Hepatocyte (in vitro differentiated cells): ENCODE measurements at regions not wholly inside any gene's neighbourhood (a gene's known extent, or its start where the extent isn't known, plus 50 kb on each side); places are given as distances from the start of the nearest gene placed in this dataset.

Source experiments
- DNase-seq: peaks from one replicate; pipeline ENCODE4 v3.0.0-alpha.2; 2016; ENCODE audit warnings: low spot score
- H2AFZ ChIP-seq: fragments of 200-600 bp; sonication (generic); 2 replicates; pipeline ENCODE4 v1.6.0; 2016; ENCODE audit warnings: antibody characterized with exemption, mild to moderate bottlenecking
- H3K27ac ChIP-seq: fragments of 200-600 bp; sonication (generic); 2 replicates; pipeline ENCODE4 v1.5.1; 2016; ENCODE audit warnings: mild to moderate bottlenecking
- H3K27me3 ChIP-seq: fragments of 200-600 bp; sonication (generic); 2 replicates; pipeline ENCODE4 v1.6.1; 2016
- H3K36me3 ChIP-seq: fragments of 200-600 bp; sonication (generic); replicated peaks from 2 replicates; pipeline ENCODE4 v1.5.1; 2016; ENCODE audit warnings: low read depth; ENCODE audit not compliant: insufficient read depth
- H3K4me1 ChIP-seq: fragments of 200-600 bp; sonication (generic); 2 replicates; pipeline ENCODE4 v1.5.1; 2016; ENCODE audit warnings: mild to moderate bottlenecking, moderate library complexity; ENCODE audit not compliant: insufficient read depth
- H3K4me2 ChIP-seq: fragments of 200-600 bp; sonication (generic); 2 replicates; pipeline ENCODE4 v1.6.0; 2016
- H3K4me3 ChIP-seq: fragments of 200-600 bp; sonication (generic); 2 replicates; pipeline ENCODE4 v1.5.1; 2016; ENCODE audit warnings: mild to moderate bottlenecking
- H3K79me2 ChIP-seq: fragments of 200-600 bp; sonication (generic); 2 replicates; pipeline ENCODE4 v1.6.0; 2017; ENCODE audit warnings: mild to moderate bottlenecking
- H3K9me2 ChIP-seq: fragments of 200-600 bp; sonication (generic); replicated peaks from 2 replicates; pipeline ENCODE4 v1.6.0; 2017; ENCODE audit warnings: mild to moderate bottlenecking; ENCODE audit not compliant: insufficient read depth
- H3K9me3 ChIP-seq: fragments of 200-600 bp; sonication (generic); 2 replicates; pipeline ENCODE4 v1.5.1; 2016; ENCODE audit warnings: low read depth, mild to moderate bottlenecking
- H4K20me1 ChIP-seq: fragments of 200-600 bp; sonication (generic); 2 replicates; pipeline ENCODE4 v1.6.0; 2016; ENCODE audit warnings: mild to moderate bottlenecking; ENCODE audit not compliant: insufficient read depth, poor library complexity, severe bottlenecking
- EZH2 ChIP-seq: fragments of 200-600 bp; sonication (generic); IDR thresholded peaks from 2 replicates; pipeline ENCODE4 v1.6.1; 2016; ENCODE audit warnings: antibody characterized with exemption, mild to moderate bottlenecking, borderline replicate concordance
- EZH2phosphoT487 ChIP-seq: fragments of 200-600 bp; sonication (generic); IDR thresholded peaks from one replicate; pipeline ENCODE4 v1.6.1; 2018; ENCODE audit warnings: antibody characterized with exemption, mild to moderate bottlenecking, low read depth, moderate library complexity; ENCODE audit not compliant: unreplicated experiment, severe bottlenecking
- WGBS: methylation state at CpG from one replicate; pipeline ENCODE4 v1.1.6; 2016; ENCODE audit warnings: low lambda C conversion rate; ENCODE audit errors: missing lambda C conversion rate; 5-methylcytosine and 5-hydroxymethylcytosine counted together
- TF ChIP-seq, protein P1 (sequence below): fragments of 200-600 bp; sonication (generic); IDR thresholded peaks from 2 replicates; pipeline ENCODE4 v1.5.1; 2016; ENCODE audit warnings: antibody characterized with exemption, mild to moderate bottlenecking; ENCODE audit not compliant: poor library complexity

DNA sequence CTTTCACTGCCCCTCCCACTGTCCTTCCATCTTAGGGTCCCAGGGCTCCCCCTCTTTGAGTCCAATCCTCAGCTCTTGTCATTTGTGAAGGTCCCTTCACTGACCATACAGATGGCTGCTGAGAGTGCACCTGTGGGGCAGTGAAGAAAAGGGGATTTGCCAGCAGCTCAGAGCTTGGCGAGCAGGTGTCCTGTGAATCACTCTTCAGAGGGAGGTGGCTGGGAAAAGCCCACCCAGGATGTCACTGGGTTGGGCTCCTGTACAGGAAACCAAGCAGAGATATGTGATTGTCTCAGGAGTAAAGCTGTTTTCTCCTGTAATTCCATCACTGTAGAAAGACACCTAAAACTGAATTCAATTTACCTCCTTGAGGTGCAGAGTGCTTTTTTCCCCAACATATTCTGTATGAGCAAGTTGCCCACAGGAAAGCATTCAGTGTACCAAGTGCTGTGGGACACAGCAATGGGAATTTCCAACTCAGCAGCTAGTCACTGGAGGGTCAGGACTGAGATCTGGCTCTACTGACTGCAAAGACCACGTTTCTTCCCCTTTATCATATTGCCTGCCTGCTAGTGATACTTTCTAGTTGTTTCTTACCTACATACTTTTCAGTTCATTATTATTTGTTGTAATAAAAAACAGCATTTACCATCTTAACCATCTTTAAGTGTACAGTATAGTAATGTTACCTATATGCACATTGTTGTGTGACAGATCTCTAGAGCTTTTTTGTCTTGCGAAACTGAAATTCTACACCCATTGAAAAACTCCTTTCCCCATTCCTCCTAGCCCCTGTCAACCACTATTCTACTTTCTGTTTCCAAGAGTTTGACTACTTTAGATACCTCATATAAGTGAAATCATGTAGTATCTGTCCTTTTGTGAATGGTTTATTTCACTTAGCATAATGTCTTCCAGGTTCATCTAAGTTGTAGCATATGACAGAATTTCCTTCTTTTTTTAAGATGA, 239.1 kb downstream of the TSN start:
- H4K20me1 ChIP-seq: no peaks in the 10 kb centered on the region
- WGBS: 81% methylated on average over 3 of the region's 3 CpGs
- H3K4me1 ChIP-seq: peaks cover 4% of the 10 kb centered on the region
- DNase-seq: no peak
- H2AFZ ChIP-seq: no peak overlapping the region
- no peaks in the 10 kb centered on the region for H3K9me2 ChIP-seq
- no peaks in the 10 kb centered on the region for H3K36me3 ChIP-seq
- H3K79me2 ChIP-seq: no peaks in the 10 kb centered on the region
- no peaks in the 10 kb centered on the region for H3K9me3 ChIP-seq
- H3K27me3 ChIP-seq: no peaks in the 10 kb centered on the region
- H3K4me2 ChIP-seq: no peak overlapping the region
- TF ChIP-seq EZH2phosphoT487 (no peak), EZH2 (no peak)
- TF ChIP-seq, protein P1, sequence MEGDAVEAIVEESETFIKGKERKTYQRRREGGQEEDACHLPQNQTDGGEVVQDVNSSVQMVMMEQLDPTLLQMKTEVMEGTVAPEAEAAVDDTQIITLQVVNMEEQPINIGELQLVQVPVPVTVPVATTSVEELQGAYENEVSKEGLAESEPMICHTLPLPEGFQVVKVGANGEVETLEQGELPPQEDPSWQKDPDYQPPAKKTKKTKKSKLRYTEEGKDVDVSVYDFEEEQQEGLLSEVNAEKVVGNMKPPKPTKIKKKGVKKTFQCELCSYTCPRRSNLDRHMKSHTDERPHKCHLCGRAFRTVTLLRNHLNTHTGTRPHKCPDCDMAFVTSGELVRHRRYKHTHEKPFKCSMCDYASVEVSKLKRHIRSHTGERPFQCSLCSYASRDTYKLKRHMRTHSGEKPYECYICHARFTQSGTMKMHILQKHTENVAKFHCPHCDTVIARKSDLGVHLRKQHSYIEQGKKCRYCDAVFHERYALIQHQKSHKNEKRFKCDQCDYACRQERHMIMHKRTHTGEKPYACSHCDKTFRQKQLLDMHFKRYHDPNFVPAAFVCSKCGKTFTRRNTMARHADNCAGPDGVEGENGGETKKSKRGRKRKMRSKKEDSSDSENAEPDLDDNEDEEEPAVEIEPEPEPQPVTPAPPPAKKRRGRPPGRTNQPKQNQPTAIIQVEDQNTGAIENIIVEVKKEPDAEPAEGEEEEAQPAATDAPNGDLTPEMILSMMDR: no peak
- H3K27ac ChIP-seq: no peak overlapping the region
- no peak overlapping the region for H3K4me3 ChIP-seq

GRCh38 chr2:121998751-121999150, 243.3 kb downstream of the TSN start:
- Histone ChIP-seq H4K20me1 (no peaks in the 10 kb centered on the region), H3K79me2 (no peaks in the 10 kb centered on the region), H3K27me3 (no peaks in the 10 kb centered on the region), H2AFZ (no peak overlapping the region), H3K4me3 (no peak overlapping the region), H3K27ac (no peak overlapping the region), H3K36me3 (no peaks in the 10 kb centered on the region), H3K4me2 (no peak overlapping the region), H3K4me1 (peaks cover 4% of the 10 kb centered on the region), H3K9me2 (no peaks in the 10 kb centered on the region), H3K9me3 (no peaks in the 10 kb centered on the region)
- DNase-seq: no peak
- WGBS: 84% methylated on average over 4 of the region's 4 CpGs
- TF ChIP-seq EZH2phosphoT487 (no peak), EZH2 (no peak)
- TF ChIP-seq, protein P1: no peak

- Histone ChIP-seq H3K27me3 (no peaks in the 10 kb centered on the region), H3K4me1 (peaks cover 4% of the 10 kb centered on the region), H3K36me3 (no peaks in the 10 kb centered on the region), H3K27ac (no peak overlapping the region), H2AFZ (no peak overlapping the region), H3K9me2 (no peaks in the 10 kb centered on the region), H4K20me1 (no peaks in the 10 kb centered on the region), H3K79me2 (no peaks in the 10 kb centered on the region), H3K4me2 (no peak overlapping the region), H3K9me3 (no peaks in the 10 kb centered on the region), H3K4me3 (no peak overlapping the region)
- TF ChIP-seq EZH2: no peak
- no peak for TF ChIP-seq EZH2phosphoT487
- TF ChIP-seq, protein P1: no peak
- DNase-seq: peak; percentile 50
- 53% methylated on average over 6 of the region's 6 CpGs for WGBS
Measured at GRCh38 chr2:121999264-121999663, 243.8 kb downstream of the TSN start.
